Right hindlimb (tissue), 1 donor: ENCODE measurements at regions not wholly inside any gene's neighbourhood (a gene's known extent, or its start where the extent isn't known, plus 50 kb on each side); places are given as distances from the start of the nearest gene placed in this dataset.
"Not testable (repeated sequence)": the region's sequence is repeated elsewhere in the genome, so short reads cannot be mapped to it uniquely, and the experiment has no call there.

ENCODE experiments used
- DNase-seq: peaks from one replicate; pipeline ENCODE4 v3.0.0-alpha.2; 2018

DNA sequence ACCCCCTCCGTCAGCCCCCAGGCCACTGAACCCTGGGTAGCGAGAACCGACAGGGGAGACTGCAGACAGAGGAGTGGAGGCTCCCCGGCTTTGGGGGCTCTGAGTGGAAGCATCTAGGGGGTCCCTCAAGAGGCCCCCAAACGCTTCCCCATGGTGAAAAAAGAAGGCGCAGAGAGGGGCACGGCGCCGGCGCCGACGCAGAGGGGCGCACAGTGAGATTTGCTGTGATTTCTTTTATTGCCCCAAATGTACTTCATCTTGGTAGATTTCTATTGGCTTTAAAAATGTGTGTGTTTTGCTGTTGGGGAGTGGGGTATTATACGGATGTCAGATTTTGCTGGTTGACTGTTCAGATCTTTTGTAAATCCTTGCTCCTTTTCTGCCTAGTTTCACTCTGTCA is 392.9 kb downstream of the GOLGA6L6 start:
- not testable (repeated sequence) for DNase-seq

- DNase-seq, result not testable (repeated sequence)
Observed at GRCh38 chr15:20148008-20148407, 393.6 kb downstream of the GOLGA6L6 start.

DNA sequence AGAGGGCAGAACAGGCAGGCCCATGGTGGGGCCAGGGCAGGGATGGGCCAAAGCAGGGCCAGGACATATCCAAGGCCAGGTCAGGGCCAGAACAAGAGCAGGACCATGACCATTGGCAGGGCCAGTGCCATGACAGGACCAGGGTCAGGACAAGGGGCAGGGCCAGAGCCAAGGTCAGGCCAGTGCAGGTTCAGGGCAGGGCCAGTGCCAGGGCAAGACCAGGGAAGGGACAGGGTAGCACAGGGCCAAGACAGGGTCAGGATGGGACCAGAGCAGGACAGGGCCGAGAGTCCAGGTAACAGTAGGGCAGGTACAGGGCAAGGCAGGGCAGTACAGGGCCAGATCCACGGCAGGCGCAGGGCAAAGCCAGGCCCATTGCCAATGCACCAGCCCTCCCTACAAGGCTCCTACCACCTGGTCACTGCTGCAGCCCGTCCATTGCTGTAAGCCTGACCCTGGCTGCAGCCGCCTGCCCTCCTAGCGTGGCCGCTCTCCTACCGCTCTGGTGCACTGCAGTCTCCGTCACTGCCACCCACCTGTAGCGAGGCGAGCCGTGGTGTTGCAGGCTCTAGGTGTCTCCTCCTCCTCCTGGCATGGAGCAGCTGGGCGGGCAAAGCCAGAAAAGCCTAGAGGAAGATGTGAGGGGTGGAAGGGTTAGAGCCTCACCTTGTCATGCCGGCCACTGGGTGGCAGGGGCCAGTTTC is 397.1 kb downstream of the GOLGA6L6 start:
- DNase-seq, result not testable (repeated sequence)

DNA sequence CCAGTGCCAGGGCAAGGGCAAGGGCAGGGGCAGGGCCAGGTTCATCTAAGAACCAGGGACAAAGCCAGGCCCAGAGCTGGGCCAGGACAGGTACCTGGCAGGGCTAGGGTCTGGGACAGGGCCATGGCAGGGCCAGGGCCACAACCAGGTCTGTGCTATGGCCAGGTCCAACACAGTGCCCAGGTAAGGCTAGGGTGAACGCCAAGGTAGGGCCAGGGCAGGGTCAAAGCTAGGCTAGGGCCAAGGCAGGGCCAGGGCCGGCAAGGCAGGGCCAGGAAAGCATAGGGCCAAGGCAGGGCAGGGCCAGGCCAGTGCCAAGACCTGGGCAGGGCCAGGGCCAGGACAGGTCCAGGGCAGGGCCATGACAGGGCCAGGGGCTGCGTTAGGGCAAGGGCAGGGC is 398.7 kb downstream of the GOLGA6L6 start:
- not testable (repeated sequence) for DNase-seq

DNA sequence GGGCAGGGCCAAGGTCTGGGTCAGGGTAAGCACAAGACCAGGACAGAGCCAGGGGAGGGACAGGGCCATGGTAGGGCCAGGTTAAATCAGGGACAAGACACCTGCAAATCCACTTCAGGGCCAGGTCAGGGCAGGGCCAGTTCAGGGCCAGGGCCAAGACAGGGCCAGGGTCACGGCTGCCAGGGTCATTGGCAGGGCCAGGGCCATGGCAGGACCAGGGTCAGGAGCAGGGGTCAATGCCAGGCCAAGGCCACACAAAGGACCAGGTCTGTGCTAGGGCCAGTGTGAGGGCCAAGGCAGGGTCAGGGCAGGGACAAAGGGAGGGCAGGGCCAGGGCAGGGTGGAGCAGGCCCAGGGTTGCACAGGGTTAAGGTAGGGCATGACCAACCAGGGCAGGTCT is 399.2 kb downstream of the GOLGA6L6 start:
- DNase-seq, result not testable (repeated sequence)

DNA sequence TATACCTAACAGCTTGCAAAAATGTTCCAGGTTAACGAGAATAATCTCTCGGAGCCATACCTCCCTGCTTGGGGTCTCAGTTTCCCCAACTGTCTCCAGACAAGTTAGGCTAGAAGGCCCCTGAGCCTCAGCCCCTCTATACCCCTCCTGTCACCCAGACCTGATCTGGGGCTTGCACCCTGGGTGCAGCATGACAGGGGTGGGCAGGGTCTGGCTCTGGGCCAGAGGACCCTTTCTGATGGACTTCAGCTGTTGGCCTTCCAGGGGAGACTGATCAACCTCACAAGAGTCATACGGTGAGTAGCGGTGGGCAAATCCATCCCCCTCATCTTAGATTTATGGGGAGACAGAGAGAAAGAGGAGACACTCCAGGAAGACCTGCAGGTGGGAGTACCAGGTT is 416.9 kb downstream of the GOLGA6L6 start:
- not testable (repeated sequence) for DNase-seq

- DNase-seq, result peak; percentile 11
Observed at GRCh38 chr15:20106026-20106425, 435.6 kb downstream of the GOLGA6L6 start.

DNA sequence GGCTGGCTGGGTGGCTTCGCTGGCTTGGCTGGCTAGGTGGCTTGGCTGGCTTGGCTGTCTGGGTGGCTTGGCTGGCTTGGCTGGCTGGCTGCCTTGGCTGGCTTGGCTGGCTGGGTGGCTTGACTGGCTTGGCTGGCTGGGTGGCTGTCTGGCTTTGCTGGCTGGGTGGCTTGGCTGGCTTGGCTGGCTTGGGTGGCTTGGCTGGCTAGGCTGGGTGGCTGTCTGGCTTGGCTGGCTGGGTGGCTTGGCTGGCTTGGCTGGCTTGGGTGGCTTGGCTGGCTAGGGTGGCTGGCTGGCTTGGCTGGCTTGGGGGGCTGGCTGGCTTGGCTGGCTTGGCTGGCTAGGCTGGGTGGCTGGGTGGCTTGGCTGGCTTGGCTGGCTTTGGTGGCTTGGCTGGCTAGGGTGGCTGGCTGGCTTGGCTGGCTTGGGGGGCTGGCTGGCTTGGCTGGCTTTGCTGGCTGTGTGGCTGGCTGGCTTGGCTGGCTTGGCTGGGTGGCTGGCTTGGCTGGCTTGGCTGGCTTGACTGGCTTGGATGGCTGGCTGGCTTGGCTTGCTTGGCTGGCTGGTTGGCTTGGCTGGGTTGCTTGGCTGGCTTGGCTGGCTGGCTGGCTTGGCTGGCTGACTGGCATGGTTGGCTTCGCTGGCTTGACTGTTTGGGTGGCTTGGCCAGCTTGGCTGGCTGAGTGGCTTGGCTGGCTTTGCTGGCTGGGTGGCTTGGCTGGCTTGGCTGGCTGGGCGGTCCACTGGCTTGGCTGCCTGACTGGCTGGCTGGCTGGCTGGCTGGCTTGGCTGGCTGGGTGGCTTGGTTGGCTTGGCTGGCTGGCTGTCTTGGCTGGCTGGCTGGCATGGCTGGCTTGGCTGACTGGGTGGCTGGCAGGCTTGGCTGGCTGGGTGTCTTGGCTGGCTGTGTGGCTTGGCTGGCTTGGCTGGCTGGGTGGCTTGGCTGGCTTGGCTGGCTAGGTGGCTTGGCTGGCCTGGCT is 436.3 kb downstream of the GOLGA6L6 start:
- DNase-seq, result not testable (repeated sequence)

GRCh38 chr15:20104551-20104950 is 437.0 kb downstream of the GOLGA6L6 start:
- DNase-seq, result not testable (repeated sequence)

- not testable (repeated sequence) for DNase-seq
Observed at GRCh38 chr15:20102862-20103261, 438.7 kb downstream of the GOLGA6L6 start.

GRCh38 chr15:20102209-20102608 is 439.4 kb downstream of the GOLGA6L6 start:
- DNase-seq, result not testable (repeated sequence)

- DNase-seq, result not testable (repeated sequence)
Observed at GRCh38 chr15:20101281-20101680, 440.3 kb downstream of the GOLGA6L6 start.

DNA sequence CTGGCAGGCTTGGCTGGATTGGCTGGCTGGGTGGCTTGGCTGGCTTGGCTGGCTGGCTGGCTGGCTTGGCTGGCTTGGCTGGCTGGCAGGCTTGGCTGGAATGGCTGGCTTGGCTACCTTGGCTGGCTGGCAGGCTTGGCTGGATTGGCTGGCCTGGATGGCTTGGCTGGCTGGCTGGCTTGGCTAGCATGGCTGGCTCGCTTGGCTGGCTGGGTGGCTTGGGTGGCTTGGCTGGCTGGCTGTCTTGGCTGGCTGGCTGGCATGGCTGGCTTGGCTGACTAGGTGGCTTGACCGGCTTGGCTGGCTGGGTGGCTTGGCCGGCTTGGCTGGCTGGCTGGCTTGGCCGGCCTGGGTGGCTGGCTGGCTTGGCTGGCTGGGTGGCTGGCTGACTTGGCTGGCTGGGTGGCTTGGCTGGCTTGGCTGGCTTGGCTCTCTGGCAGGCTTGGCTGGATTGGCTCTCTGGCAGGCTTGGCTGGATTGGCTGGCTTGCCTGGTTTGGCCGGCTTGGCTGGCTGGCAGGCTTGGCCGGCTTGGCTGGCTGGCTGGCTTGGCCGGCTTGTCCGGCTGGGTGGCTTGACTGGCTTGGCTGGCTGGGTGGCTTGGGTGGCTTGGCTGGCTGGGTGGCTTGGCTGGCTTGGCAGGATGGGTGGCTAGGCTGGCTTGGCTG is 440.9 kb downstream of the GOLGA6L6 start:
- DNase-seq, result not testable (repeated sequence)

DNA sequence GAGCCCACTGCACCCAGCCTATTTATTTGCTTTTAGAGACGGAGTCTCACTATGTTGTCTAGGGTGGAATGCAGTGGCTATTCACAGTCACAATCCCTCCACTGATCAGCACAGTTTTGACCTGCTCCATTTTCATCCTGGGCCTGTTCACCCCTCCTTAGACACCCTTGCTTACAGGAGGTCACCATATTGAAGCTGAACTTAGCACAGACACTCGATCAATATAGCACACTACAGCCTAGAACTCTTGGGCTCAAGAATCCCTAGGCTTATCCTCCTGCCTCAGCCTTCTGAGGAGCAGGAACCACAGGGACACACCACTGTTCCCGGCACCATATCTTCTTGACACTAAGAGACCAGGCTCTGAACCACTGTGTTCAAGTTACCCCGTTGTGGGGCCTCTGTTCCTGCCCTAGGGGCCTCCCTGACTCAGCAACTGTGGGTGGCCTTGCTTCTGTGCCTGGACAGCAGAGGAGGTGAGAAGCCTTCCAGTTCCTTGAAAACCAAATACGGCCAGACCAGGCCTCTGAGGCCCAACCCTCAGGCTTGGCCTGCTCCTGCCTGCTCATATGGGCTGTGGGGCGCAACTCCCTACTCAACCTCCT is 445.8 kb downstream of the GOLGA6L6 start:
- not testable (repeated sequence) for DNase-seq

DNA sequence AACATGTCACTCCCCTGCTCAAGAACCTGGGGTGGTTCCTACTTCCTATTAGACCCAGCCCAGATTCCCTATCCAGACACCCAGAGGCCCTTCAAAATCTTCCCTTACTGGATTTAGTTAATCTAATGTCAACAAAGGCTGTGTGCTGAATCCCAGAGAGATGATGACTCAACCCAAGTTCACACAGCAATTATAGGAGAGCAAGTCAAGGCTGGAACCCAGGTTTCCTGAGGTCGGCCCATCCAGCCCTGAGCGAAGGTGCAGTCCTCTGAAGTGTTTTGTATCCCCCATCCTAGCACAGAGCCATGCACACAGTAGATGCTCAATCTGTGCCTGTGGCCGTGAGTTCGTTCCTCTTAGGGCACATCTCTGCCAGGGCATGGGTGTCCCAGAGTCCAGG is 452.1 kb downstream of the GOLGA6L6 start:
- DNase-seq, result not testable (repeated sequence)

DNA sequence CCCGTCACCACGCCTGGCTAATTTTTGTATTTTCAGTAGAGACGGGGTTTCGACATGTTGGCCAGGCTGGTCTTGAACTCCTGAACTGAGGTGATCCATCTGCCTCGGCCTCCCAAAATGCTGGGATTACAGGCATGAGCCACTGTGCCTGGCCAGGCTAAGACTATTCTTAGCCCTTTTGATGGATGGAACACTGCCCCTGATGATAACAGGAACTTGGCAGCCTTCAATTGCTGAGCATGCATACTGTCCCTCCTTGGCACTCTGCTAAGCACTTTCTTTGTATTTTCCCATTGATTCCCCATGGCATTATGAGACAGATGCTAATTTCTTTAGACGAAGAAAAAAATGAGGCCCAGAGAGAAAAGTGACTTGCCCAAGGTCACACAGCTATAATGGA is 457.6 kb downstream of the GOLGA6L6 start:
- DNase-seq, result not testable (repeated sequence)

DNA sequence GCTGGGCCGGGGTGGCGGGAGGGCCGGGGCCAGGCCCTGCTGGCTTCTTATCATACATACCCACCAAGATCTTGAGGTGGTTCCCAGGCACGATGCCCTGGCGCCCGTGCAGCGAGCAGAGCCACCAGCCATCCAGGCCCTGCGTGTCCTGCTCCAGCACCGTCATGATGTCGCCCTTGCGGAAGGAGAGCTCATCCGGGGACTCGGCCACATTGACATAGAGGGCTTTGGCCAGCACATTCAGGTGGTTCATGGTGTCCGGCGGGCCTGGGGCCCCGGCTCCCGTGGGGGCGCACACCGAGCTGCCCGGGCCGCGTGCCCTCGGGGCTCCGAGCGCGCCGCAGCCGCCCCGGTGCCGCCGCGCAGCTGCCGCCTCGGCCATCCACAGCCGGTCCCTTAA is 467.5 kb downstream of the GOLGA6L6 start:
- DNase-seq, result not testable (repeated sequence)

GRCh38 chr15:20069043-20069442 is 472.6 kb downstream of the GOLGA6L6 start:
- DNase-seq, result not testable (repeated sequence)

DNA sequence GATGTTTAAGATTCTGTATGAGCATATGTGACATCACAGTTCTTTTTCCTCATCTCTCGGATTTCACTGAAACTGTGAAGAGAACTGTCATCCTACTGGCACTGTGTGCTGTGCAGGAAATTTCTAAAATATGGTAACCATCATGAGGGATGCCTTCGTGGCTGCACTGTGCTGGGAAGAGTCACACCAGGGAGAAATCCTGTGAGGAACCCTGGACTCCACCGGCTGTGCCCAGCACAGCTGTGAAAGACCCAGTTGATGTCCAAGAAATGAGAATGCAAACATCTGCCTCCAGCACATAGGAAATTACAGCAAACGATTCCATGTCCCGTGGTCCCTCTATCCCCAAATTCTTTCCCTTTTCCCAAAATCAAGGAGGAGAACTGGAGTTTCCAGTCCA is 475.4 kb downstream of the GOLGA6L6 start:
- DNase-seq, result not testable (repeated sequence)

- not testable (repeated sequence) for DNase-seq
Observed at GRCh38 chr15:20065508-20065907, 476.1 kb downstream of the GOLGA6L6 start.

- not testable (repeated sequence) for DNase-seq
Observed at GRCh38 chr15:20063167-20063566, 478.4 kb downstream of the GOLGA6L6 start.

DNA sequence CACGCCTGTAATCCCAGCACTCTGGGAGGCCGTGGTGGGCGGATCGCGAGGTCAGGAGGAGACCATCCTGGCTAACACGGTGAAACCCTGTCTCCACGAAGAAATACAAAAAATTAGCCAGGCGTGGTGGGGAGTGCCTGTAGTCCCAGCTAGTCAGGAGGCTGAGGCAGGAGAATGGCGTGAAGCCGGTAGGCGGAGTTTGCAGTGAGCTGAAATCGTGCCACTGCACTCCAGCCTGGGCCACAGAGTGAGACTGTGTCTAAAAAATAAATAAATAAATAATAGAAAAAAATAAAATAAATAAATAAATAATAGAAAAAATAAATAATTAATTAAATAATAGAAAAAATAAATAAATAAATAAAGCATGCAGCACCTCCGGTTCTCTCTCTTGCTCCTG is 480.8 kb downstream of the GOLGA6L6 start:
- DNase-seq, result not testable (repeated sequence)

DNA sequence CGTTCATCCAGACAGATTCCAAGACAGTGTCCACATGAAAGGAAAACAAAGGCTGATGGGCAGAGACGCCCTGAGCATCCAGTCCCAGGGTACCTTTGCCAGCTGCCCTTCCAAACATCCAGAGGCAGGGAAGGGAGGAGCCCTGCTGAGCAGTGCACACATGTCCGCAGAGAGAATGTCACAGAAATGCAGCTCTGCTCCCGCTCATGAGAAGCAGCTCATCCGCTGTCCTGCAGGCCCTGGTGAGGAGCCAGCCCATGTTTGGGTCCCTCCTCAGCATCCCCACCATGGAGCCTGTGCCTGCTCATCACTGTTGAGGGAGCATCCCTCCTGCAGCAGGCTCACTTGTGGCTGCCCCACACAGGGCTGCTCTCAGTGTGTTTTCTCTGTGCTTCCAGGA is 484.7 kb downstream of the GOLGA6L6 start:
- not testable (repeated sequence) for DNase-seq
